ENCODE measurements at regions not wholly inside any gene's neighbourhood (a gene's known extent, or its start where the extent isn't known, plus 50 kb on each side); places are given as distances from the start of the nearest gene placed in this dataset.

DNA sequence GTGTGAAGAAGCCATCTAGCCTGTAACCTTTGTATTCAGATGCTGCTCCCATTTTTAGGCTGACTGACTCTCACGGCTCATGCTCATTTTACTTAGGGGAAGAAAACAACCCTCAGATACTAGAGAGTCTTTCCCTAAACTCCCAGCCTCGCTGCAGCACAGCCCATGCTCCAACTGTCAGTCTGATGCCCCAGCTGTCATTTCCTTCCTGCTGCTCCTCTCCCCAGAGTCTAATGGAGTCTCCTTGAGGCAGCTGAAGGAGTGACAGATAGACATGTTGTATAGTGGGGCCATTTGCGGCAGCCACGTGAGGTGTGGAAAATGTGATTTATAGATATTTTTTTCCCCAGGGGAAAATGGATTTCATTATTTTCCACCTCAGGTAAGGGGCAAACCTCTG is 59.2 kb upstream of the OLFM4 start:
- no peak for TF ChIP-seq EZH2 (IDR thresholded peaks at IDR 0.05; ENCODE audit: borderline replicate concordance, insufficient read depth, low read depth, low read length, poor library complexity, severe bottlenecking)
- TF ChIP-seq, protein P1, sequence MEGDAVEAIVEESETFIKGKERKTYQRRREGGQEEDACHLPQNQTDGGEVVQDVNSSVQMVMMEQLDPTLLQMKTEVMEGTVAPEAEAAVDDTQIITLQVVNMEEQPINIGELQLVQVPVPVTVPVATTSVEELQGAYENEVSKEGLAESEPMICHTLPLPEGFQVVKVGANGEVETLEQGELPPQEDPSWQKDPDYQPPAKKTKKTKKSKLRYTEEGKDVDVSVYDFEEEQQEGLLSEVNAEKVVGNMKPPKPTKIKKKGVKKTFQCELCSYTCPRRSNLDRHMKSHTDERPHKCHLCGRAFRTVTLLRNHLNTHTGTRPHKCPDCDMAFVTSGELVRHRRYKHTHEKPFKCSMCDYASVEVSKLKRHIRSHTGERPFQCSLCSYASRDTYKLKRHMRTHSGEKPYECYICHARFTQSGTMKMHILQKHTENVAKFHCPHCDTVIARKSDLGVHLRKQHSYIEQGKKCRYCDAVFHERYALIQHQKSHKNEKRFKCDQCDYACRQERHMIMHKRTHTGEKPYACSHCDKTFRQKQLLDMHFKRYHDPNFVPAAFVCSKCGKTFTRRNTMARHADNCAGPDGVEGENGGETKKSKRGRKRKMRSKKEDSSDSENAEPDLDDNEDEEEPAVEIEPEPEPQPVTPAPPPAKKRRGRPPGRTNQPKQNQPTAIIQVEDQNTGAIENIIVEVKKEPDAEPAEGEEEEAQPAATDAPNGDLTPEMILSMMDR (IDR thresholded peaks at IDR 0.05), result no peak
